Type B pancreatic cell (in vitro differentiated cells): ENCODE measurements at regions not wholly inside any gene's neighbourhood (a gene's known extent, or its start where the extent isn't known, plus 50 kb on each side); places are given as distances from the start of the nearest gene placed in this dataset.

ENCODE experiments used
- DNase-seq: peaks from one replicate; pipeline ENCODE4 v3.0.0; 2021; ENCODE audit warnings: mixed read lengths; ENCODE audit not compliant: unreplicated experiment; ENCODE audit errors: extremely low spot score
- H3K27ac Mint-ChIP-seq: 2 replicates; pipeline ENCODE4 v1.8.0; 2021; ENCODE audit warnings: mild to moderate bottlenecking, mixed read lengths
- H3K27me3 Mint-ChIP-seq: 2 replicates; pipeline ENCODE4 v1.8.0; 2021; ENCODE audit warnings: mixed read lengths
- H3K36me3 Mint-ChIP-seq: 2 replicates; pipeline ENCODE4 v1.8.0; 2021; ENCODE audit warnings: mixed read lengths
- H3K4me1 Mint-ChIP-seq: one replicate; pipeline ENCODE4 v1.8.0; 2021; ENCODE audit warnings: mixed read lengths; ENCODE audit not compliant: unreplicated experiment
- H3K4me3 Mint-ChIP-seq: 2 replicates; pipeline ENCODE4 v1.8.0; 2021; ENCODE audit warnings: mild to moderate bottlenecking, mixed read lengths
- H3K9me3 Mint-ChIP-seq: 2 replicates; pipeline ENCODE4 v1.8.0; 2021; ENCODE audit warnings: mixed read lengths
- CTCF ChIP-seq: fragments of 200-600 bp; sonication (generic); conservative IDR thresholded peaks from 2 replicates; pipeline ENCODE4 v1.5.0; 2021; ENCODE audit warnings: antibody characterized with exemption, mild to moderate bottlenecking

- no peak overlapping the region for H3K4me3 Mint-ChIP-seq
- no peaks in the 10 kb centered on the region for H3K36me3 Mint-ChIP-seq
- no peak for DNase-seq
- TF ChIP-seq CTCF: no peak
- H3K9me3 Mint-ChIP-seq: no peaks in the 10 kb centered on the region
- H3K4me1 Mint-ChIP-seq: peaks cover 8% of the 10 kb centered on the region
- H3K27me3 Mint-ChIP-seq: no peaks in the 10 kb centered on the region
- no peak overlapping the region for H3K27ac Mint-ChIP-seq
Observed at GRCh38 chr4:107147873-107148272, 111.8 kb upstream of the DKK2 start.

- Mint-ChIP-seq H3K36me3 (no peaks in the 10 kb centered on the region), H3K9me3 (no peaks in the 10 kb centered on the region), H3K4me1 (no peaks in the 10 kb centered on the region), H3K27ac (no peak overlapping the region), H3K27me3 (peaks cover 4% of the 10 kb centered on the region), H3K4me3 (no peak overlapping the region)
- TF ChIP-seq CTCF: no peak
- DNase-seq: no peak
Observed at GRCh38 chr4:107138433-107138832, 102.3 kb upstream of the DKK2 start.

- no peak overlapping the region for H3K27ac Mint-ChIP-seq
Observed at GRCh38 chr4:107133965-107134653, 98.0 kb upstream of the DKK2 start.

GRCh38 chr4:107131295-107131694 lies 95.2 kb upstream of the DKK2 start:
- no peaks in the 10 kb centered on the region for H3K4me1 Mint-ChIP-seq

More at GRCh38 chr4:107133965-107134653, 98.0 kb upstream of the DKK2 start:
- Mint-ChIP-seq H3K4me1 (no peaks in the 10 kb centered on the region), H3K9me3 (no peaks in the 10 kb centered on the region), H3K27me3 (peaks cover 4% of the 10 kb centered on the region), H3K4me3 (no peak overlapping the region), H3K36me3 (no peaks in the 10 kb centered on the region)
- no peak for TF ChIP-seq CTCF
- DNase-seq: no peak

GRCh38 chr4:107130157-107130556 lies 94.0 kb upstream of the DKK2 start:
- Mint-ChIP-seq H3K4me1 (no peaks in the 10 kb centered on the region), H3K9me3 (no peaks in the 10 kb centered on the region), H3K36me3 (no peaks in the 10 kb centered on the region), H3K27me3 (peaks cover 4% of the 10 kb centered on the region), H3K4me3 (no peak overlapping the region), H3K27ac (no peak overlapping the region)
- DNase-seq: no peak
- TF ChIP-seq CTCF: no peak

More at GRCh38 chr4:107131295-107131694, 95.2 kb upstream of the DKK2 start:
- no peaks in the 10 kb centered on the region for H3K36me3 Mint-ChIP-seq
- H3K27me3 Mint-ChIP-seq: peaks cover 7% of the 10 kb centered on the region
- no peak overlapping the region for H3K27ac Mint-ChIP-seq
- H3K9me3 Mint-ChIP-seq: no peaks in the 10 kb centered on the region
- TF ChIP-seq CTCF: no peak
- H3K4me3 Mint-ChIP-seq: no peak overlapping the region
- DNase-seq: no peak
